ENCODE measurements at regions not wholly inside any gene's neighbourhood (a gene's known extent, or its start where the extent isn't known, plus 50 kb on each side); places are given as distances from the start of the nearest gene placed in this dataset.

DNA sequence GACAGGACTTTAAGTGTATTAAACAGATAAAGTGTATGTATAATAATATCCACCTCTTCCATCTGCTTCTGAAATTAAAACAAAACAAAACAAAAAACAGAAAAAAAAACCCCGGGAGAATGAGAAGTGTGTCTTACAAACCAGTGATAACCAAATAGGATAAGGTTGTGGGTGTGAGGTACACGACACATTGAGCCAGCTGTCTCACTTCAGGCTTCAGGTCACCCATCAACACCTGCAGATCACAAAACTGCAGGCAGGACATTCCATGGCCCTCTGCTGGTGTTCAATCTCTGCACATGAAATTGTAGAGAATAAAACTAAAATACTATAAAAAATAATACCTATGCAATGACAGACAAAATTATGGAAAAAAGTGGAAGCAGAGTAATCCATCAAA is 339.9 kb downstream of the SFMBT2 start:
- no peak overlapping the region for H3K23ac ChIP-seq (ENCODE audit: low read length in 2 of 2)
- no peak overlapping the region for H3K9ac ChIP-seq (ENCODE audit: low read length)
- no peak overlapping the region for H3K18ac ChIP-seq (ENCODE audit: low read depth in 1 of 2, low read length in 2 of 2)
- H3K4me2 ChIP-seq (ENCODE audit: low read length, poor library complexity, severe bottlenecking), result no peak overlapping the region
- H2AK5ac ChIP-seq (ENCODE audit: low read length, severe bottlenecking), result no peak overlapping the region
- no peaks in the 10 kb centered on the region for H3K36me3 ChIP-seq (ENCODE audit: control insufficient read depth in 1 of 2, insufficient read depth in 2 of 2, low read depth in 1 of 2, low read length in 2 of 2)
- H3K9me3 ChIP-seq (ENCODE audit: control insufficient read depth, low read length), result no peaks in the 10 kb centered on the region
- no peak overlapping the region for H3K27ac ChIP-seq (ENCODE audit: low read length, poor library complexity, severe bottlenecking)
- H3K27me3 ChIP-seq (ENCODE audit: control insufficient read depth in 1 of 2, insufficient read depth in 1 of 2, low read length in 2 of 2), result peaks cover 0 to 26% of the 10 kb centered on the region in 2 experiments
- no peak overlapping the region for H2AFZ ChIP-seq (ENCODE audit: low read depth, low read length)
- no peak overlapping the region for H2BK12ac ChIP-seq (ENCODE audit: low read length in 2 of 2)
- H3K14ac ChIP-seq (ENCODE audit: low read length in 2 of 2), result no peak overlapping the region
- H3K4ac ChIP-seq (ENCODE audit: low read depth in 1 of 2, low read length in 2 of 2), result no peak overlapping the region
- no peaks in the 10 kb centered on the region for H3K79me1 ChIP-seq (replicated peaks; ENCODE audit: low read length, poor library complexity, severe bottlenecking)
- H3K4me3 ChIP-seq (ENCODE audit: insufficient read depth in 1 of 2, low read depth in 1 of 2, low read length in 2 of 2), result no peak overlapping the region
- H4K8ac ChIP-seq (ENCODE audit: low read length), result no peak overlapping the region
- DNase-seq, result no peak
- H2BK120ac ChIP-seq (ENCODE audit: low read depth, low read length), result no peak overlapping the region
- H2BK15ac ChIP-seq (ENCODE audit: low read depth, poor library complexity, severe bottlenecking), result no peak overlapping the region
- 83% methylated on average over 2 of the region's 2 CpGs for WGBS
- H4K91ac ChIP-seq (ENCODE audit: low read length), result no peak overlapping the region
- H2BK5ac ChIP-seq (ENCODE audit: low read depth, low read length, poor library complexity, severe bottlenecking), result no peak overlapping the region
- no peaks in the 10 kb centered on the region for H3K4me1 ChIP-seq (ENCODE audit: control insufficient read depth, insufficient read depth, low read depth, low read length)

DNA sequence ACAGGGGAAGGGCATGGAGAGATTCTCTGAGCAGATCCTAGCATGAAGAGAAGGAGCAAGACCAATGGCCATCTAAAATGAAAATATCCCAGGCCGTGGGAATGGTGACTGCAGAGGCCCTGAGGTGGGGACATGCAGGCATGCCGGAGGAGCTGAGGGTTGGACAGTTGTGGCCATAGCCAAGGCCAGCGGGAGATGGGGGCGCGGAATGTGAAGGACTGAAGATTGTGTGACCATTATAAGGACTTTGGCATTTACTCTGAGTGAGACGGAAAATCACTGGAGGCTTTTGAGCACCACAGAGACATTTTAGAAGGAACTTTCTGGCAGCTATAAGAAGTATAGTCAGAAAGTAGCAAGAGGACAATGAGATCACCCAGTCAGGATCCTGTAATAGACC is 341.1 kb downstream of the SFMBT2 start:
- no peak overlapping the region for H2BK15ac ChIP-seq (ENCODE audit: low read depth, poor library complexity, severe bottlenecking)

GRCh38 chr10:7056216-7056615 is 354.6 kb downstream of the SFMBT2 start:
- no peaks in the 10 kb centered on the region for H3K4me1 ChIP-seq (ENCODE audit: control insufficient read depth, insufficient read depth, low read depth, low read length)
- H3K14ac ChIP-seq (ENCODE audit: low read length in 2 of 2), result no peak overlapping the region
- H3K18ac ChIP-seq (ENCODE audit: low read depth in 1 of 2, low read length in 2 of 2), result no peak overlapping the region
- H4K91ac ChIP-seq (ENCODE audit: low read length), result no peak overlapping the region
- H2AFZ ChIP-seq (ENCODE audit: low read depth, low read length), result no peak overlapping the region
- H3K79me1 ChIP-seq (replicated peaks; ENCODE audit: low read length, poor library complexity, severe bottlenecking), result no peaks in the 10 kb centered on the region
- no peaks in the 10 kb centered on the region for H3K36me3 ChIP-seq (ENCODE audit: control insufficient read depth in 1 of 2, insufficient read depth in 2 of 2, low read depth in 1 of 2, low read length in 2 of 2)
- H2BK120ac ChIP-seq (ENCODE audit: low read depth, low read length), result no peak overlapping the region
- H3K27me3 ChIP-seq (ENCODE audit: control insufficient read depth in 1 of 2, insufficient read depth in 1 of 2, low read length in 2 of 2), result no peaks in the 10 kb centered on the region
- no peak for DNase-seq
- no peak overlapping the region for H3K4ac ChIP-seq (ENCODE audit: low read depth in 1 of 2, low read length in 2 of 2)
- 85% methylated on average over 4 of the region's 4 CpGs for WGBS
- no peak overlapping the region for H3K9ac ChIP-seq (ENCODE audit: low read length)
- H4K8ac ChIP-seq (ENCODE audit: low read length), result no peak overlapping the region
- no peak overlapping the region for H2BK15ac ChIP-seq (ENCODE audit: low read depth, poor library complexity, severe bottlenecking)
- no peak overlapping the region for H3K4me2 ChIP-seq (ENCODE audit: low read length, poor library complexity, severe bottlenecking)
- H3K9me3 ChIP-seq (ENCODE audit: control insufficient read depth, low read length), result no peaks in the 10 kb centered on the region
- no peak overlapping the region for H3K27ac ChIP-seq (ENCODE audit: low read length, poor library complexity, severe bottlenecking)
- no peak overlapping the region for H2BK12ac ChIP-seq (ENCODE audit: low read length in 2 of 2)
- no peak overlapping the region for H3K4me3 ChIP-seq (ENCODE audit: insufficient read depth in 1 of 2, low read depth in 1 of 2, low read length in 2 of 2)
- no peak overlapping the region for H2BK5ac ChIP-seq (ENCODE audit: low read depth, low read length, poor library complexity, severe bottlenecking)
- no peak overlapping the region for H3K23ac ChIP-seq (ENCODE audit: low read length in 2 of 2)
- no peak overlapping the region for H2AK5ac ChIP-seq (ENCODE audit: low read length, severe bottlenecking)

More for the DNA sequence above, 341.1 kb downstream of the SFMBT2 start:
- Histone ChIP-seq H2AFZ (ENCODE audit: low read depth, low read length) (no peak overlapping the region), H4K8ac (ENCODE audit: low read length) (no peak overlapping the region), H3K23ac (ENCODE audit: low read length in 2 of 2) (no peak overlapping the region), H3K27me3 (ENCODE audit: control insufficient read depth in 1 of 2, insufficient read depth in 1 of 2, low read length in 2 of 2) (peaks cover 0 to 13% of the 10 kb centered on the region in 2 experiments), H3K27ac (ENCODE audit: low read length, poor library complexity, severe bottlenecking) (no peak overlapping the region), H3K9me3 (ENCODE audit: control insufficient read depth, low read length) (no peaks in the 10 kb centered on the region), H3K4me2 (ENCODE audit: low read length, poor library complexity, severe bottlenecking) (no peak overlapping the region), H2AK5ac (ENCODE audit: low read length, severe bottlenecking) (no peak overlapping the region), H3K4me3 (ENCODE audit: insufficient read depth in 1 of 2, low read depth in 1 of 2, low read length in 2 of 2) (no peak overlapping the region), H3K4ac (ENCODE audit: low read depth in 1 of 2, low read length in 2 of 2) (no peak overlapping the region), H3K18ac (ENCODE audit: low read depth in 1 of 2, low read length in 2 of 2) (no peak overlapping the region), H3K14ac (ENCODE audit: low read length in 2 of 2) (no peak overlapping the region), H3K36me3 (ENCODE audit: control insufficient read depth in 1 of 2, insufficient read depth in 2 of 2, low read depth in 1 of 2, low read length in 2 of 2) (no peaks in the 10 kb centered on the region), H2BK12ac (ENCODE audit: low read length in 2 of 2) (no peak overlapping the region), H3K79me1 (replicated peaks; ENCODE audit: low read length, poor library complexity, severe bottlenecking) (no peaks in the 10 kb centered on the region), H4K91ac (ENCODE audit: low read length) (peak overlapping the region; percentile 75), H3K4me1 (ENCODE audit: control insufficient read depth, insufficient read depth, low read depth, low read length) (no peaks in the 10 kb centered on the region), H2BK120ac (ENCODE audit: low read depth, low read length) (no peak overlapping the region), H3K9ac (ENCODE audit: low read length) (no peak overlapping the region), H2BK5ac (ENCODE audit: low read depth, low read length, poor library complexity, severe bottlenecking) (no peak overlapping the region)
- 79% methylated on average over 6 of the region's 6 CpGs for WGBS
- DNase-seq, result no peak

DNA sequence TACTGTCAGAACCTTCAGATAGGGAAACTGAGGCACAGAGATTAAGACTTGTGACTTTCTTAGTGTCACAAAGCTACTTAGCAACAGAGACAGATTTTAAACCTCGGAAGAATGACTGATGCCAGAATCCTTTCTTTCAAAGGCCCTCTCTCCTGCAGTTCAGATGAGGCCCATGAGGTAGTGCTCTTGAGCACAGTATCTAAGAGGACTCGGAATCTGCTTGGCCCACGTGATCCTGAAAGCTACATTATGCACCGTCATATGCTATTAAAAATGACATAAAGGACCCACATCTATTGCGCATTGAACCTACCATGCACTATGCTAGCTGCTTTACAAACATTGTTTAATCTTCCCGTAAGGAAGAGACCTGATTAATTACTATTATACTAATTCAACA is 355.9 kb downstream of the SFMBT2 start:
- no peak overlapping the region for H2BK120ac ChIP-seq (ENCODE audit: low read depth, low read length)
- H2BK12ac ChIP-seq (ENCODE audit: low read length in 2 of 2), result no peak overlapping the region
- H3K27me3 ChIP-seq (ENCODE audit: control insufficient read depth in 1 of 2, insufficient read depth in 1 of 2, low read length in 2 of 2), result no peaks in the 10 kb centered on the region
- H2AFZ ChIP-seq (ENCODE audit: low read depth, low read length), result no peak overlapping the region
- H3K4me1 ChIP-seq (ENCODE audit: control insufficient read depth, insufficient read depth, low read depth, low read length), result no peaks in the 10 kb centered on the region
- no peak overlapping the region for H3K18ac ChIP-seq (ENCODE audit: low read depth in 1 of 2, low read length in 2 of 2)
- no peak overlapping the region for H3K4me3 ChIP-seq (ENCODE audit: insufficient read depth in 1 of 2, low read depth in 1 of 2, low read length in 2 of 2)
- H3K9ac ChIP-seq (ENCODE audit: low read length), result no peak overlapping the region
- no peak overlapping the region for H2BK15ac ChIP-seq (ENCODE audit: low read depth, poor library complexity, severe bottlenecking)
- H4K91ac ChIP-seq (ENCODE audit: low read length), result no peak overlapping the region
- no peaks in the 10 kb centered on the region for H3K36me3 ChIP-seq (ENCODE audit: control insufficient read depth in 1 of 2, insufficient read depth in 2 of 2, low read depth in 1 of 2, low read length in 2 of 2)
- no peak overlapping the region for H3K4me2 ChIP-seq (ENCODE audit: low read length, poor library complexity, severe bottlenecking)
- H2BK5ac ChIP-seq (ENCODE audit: low read depth, low read length, poor library complexity, severe bottlenecking), result no peak overlapping the region
- H4K8ac ChIP-seq (ENCODE audit: low read length), result no peak overlapping the region
- 65% methylated on average over 4 of the region's 6 CpGs for WGBS
- no peak overlapping the region for H3K23ac ChIP-seq (ENCODE audit: low read length in 2 of 2)
- peak; percentile 13 for DNase-seq
- H3K4ac ChIP-seq (ENCODE audit: low read depth in 1 of 2, low read length in 2 of 2), result no peak overlapping the region
- H3K14ac ChIP-seq (ENCODE audit: low read length in 2 of 2), result no peak overlapping the region
- no peaks in the 10 kb centered on the region for H3K9me3 ChIP-seq (ENCODE audit: control insufficient read depth, low read length)
- no peak overlapping the region for H3K27ac ChIP-seq (ENCODE audit: low read length, poor library complexity, severe bottlenecking)
- no peaks in the 10 kb centered on the region for H3K79me1 ChIP-seq (replicated peaks; ENCODE audit: low read length, poor library complexity, severe bottlenecking)
- H2AK5ac ChIP-seq (ENCODE audit: low read length, severe bottlenecking), result no peak overlapping the region

Data from mesenchymal stem cell (in vitro differentiated cells and primary cell).